HL-60 (cell line): ENCODE measurements at regions not wholly inside any gene's neighbourhood (a gene's known extent, or its start where the extent isn't known, plus 50 kb on each side); places are given as distances from the start of the nearest gene placed in this dataset.

Experiments
- DNase-seq, 2 experiments: peaks; one replicate each; pipeline ENCODE4 v3.0.0-alpha.2; 2010 to 2020; ENCODE audit warnings: low read depth in 1 of 2, low spot score in 1 of 2
- H3K27ac ChIP-seq: fragments of 250-450 bp; sonication (Bioruptor Pico); replicated peaks from 2 replicates; pipeline ENCODE4 v1.5.1; 2020; ENCODE audit warnings: mild to moderate bottlenecking, moderate library complexity
- H3K27me3 ChIP-seq: fragments of 250-450 bp; sonication (Bioruptor Pico); 2 replicates; pipeline ENCODE4 v1.5.1; 2021; ENCODE audit warnings: mild to moderate bottlenecking, moderate library complexity; ENCODE audit not compliant: insufficient read depth, poor library complexity, severe bottlenecking
- H3K4me3 ChIP-seq: replicated peaks from 2 replicates; pipeline ENCODE4 v1.5.1; 2011; ENCODE audit warnings: mild to moderate bottlenecking, control low read depth, low read length; ENCODE audit not compliant: insufficient read depth
- GABPA ChIP-seq: IDR thresholded peaks from 2 replicates; pipeline ENCODE4 v1.6.1; 2012; ENCODE audit warnings: low read depth
- POLR2AphosphoS5 ChIP-seq: IDR thresholded peaks from 2 replicates; pipeline ENCODE4 v1.6.1; 2012; ENCODE audit warnings: low read depth
- SPI1 ChIP-seq: IDR thresholded peaks from 2 replicates; pipeline ENCODE4 v1.6.1; 2012; ENCODE audit warnings: low read depth, mild to moderate bottlenecking, borderline replicate concordance
- TF ChIP-seq, protein P1 (sequence below): IDR thresholded peaks from 2 replicates; pipeline ENCODE4 v1.6.1; 2012; ENCODE audit warnings: low read depth; ENCODE audit not compliant: insufficient replicate concordance
- TF ChIP-seq, protein P2 (sequence below): IDR thresholded peaks from one replicate; pipeline ENCODE4 v1.5.1; 2011; ENCODE audit warnings: low read length, control low read depth, inconsistent platforms; ENCODE audit not compliant: insufficient read depth

DNA sequence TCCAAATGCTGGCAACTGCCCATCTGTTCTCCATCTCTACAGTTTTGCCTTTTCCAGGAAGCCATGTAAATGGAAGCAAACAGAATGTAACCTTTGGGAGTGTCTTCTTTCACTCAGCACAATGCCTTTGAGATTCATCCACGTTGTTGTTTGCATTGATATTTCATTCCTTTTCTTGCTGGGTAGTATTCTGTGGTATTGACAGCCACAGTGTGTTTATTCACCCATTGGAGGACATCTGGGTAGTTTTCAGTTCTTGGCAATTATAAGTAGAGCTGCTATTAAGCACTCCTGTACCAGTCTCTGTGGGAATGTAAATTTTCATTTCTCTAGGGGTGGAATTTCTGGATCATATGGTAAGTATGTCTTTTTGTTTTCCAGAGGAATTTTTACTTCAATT is 194.3 kb upstream of the RPS6KA3 start:
- DNase-seq = no peak
- TF ChIP-seq GABPA (no peak), POLR2AphosphoS5 (no peak), SPI1 (no peak)
- TF ChIP-seq, protein P1, sequence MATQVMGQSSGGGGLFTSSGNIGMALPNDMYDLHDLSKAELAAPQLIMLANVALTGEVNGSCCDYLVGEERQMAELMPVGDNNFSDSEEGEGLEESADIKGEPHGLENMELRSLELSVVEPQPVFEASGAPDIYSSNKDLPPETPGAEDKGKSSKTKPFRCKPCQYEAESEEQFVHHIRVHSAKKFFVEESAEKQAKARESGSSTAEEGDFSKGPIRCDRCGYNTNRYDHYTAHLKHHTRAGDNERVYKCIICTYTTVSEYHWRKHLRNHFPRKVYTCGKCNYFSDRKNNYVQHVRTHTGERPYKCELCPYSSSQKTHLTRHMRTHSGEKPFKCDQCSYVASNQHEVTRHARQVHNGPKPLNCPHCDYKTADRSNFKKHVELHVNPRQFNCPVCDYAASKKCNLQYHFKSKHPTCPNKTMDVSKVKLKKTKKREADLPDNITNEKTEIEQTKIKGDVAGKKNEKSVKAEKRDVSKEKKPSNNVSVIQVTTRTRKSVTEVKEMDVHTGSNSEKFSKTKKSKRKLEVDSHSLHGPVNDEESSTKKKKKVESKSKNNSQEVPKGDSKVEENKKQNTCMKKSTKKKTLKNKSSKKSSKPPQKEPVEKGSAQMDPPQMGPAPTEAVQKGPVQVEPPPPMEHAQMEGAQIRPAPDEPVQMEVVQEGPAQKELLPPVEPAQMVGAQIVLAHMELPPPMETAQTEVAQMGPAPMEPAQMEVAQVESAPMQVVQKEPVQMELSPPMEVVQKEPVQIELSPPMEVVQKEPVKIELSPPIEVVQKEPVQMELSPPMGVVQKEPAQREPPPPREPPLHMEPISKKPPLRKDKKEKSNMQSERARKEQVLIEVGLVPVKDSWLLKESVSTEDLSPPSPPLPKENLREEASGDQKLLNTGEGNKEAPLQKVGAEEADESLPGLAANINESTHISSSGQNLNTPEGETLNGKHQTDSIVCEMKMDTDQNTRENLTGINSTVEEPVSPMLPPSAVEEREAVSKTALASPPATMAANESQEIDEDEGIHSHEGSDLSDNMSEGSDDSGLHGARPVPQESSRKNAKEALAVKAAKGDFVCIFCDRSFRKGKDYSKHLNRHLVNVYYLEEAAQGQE = no peak
- TF ChIP-seq, protein P2, sequence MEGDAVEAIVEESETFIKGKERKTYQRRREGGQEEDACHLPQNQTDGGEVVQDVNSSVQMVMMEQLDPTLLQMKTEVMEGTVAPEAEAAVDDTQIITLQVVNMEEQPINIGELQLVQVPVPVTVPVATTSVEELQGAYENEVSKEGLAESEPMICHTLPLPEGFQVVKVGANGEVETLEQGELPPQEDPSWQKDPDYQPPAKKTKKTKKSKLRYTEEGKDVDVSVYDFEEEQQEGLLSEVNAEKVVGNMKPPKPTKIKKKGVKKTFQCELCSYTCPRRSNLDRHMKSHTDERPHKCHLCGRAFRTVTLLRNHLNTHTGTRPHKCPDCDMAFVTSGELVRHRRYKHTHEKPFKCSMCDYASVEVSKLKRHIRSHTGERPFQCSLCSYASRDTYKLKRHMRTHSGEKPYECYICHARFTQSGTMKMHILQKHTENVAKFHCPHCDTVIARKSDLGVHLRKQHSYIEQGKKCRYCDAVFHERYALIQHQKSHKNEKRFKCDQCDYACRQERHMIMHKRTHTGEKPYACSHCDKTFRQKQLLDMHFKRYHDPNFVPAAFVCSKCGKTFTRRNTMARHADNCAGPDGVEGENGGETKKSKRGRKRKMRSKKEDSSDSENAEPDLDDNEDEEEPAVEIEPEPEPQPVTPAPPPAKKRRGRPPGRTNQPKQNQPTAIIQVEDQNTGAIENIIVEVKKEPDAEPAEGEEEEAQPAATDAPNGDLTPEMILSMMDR = no peak
- no peaks in the 10 kb centered on the region for H3K27me3 ChIP-seq
- no peak overlapping the region for H3K4me3 ChIP-seq
- no peak overlapping the region for H3K27ac ChIP-seq

DNA sequence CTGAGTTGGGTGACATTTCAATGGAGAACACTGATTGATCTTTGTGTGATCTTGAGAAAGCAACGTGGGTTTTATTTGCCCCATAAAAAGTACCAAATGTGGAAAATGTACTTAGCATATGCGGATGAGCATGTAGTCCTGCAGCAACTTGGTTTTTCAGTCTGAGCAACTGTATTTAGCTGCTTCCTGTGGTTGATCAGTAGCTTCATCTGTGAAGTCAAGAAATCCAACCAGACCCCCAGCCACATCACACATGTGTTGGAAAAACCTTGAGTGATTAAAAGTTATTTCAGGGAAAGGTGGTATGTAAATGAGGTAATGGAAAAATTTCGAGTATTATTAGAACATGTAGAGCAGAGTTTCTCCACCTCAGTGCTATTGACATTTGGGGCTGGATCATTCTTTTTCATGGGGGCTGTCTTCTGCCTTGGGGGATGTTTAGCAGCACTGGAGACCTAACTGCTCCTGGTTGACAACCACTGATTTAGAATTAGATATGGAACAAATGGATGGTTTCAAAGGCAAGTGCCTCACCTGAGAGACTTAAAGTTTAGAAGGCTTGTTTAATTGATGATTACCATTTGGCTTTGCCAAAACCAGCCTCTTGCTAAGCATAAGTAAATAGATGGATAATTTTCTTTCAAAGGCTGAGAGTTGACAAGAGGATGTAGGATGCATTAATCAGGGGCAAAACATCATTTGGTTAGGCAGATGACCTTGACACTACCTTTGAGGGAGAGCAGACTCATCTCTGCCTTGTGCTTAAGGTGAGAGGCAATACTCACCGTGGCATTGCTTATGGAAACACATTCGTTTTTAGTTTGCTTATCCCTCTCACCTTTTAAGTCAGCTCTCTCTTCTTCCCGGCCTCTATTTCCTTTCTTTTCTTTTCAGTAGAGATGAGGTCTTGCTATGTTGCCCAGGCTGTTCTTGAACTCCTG is 193.0 kb upstream of the RPS6KA3 start:
- H3K27ac ChIP-seq = no peak overlapping the region
- TF ChIP-seq SPI1 = no peak
- TF ChIP-seq, protein P2 = no peak
- TF ChIP-seq, protein P1 = no peak
- TF ChIP-seq POLR2AphosphoS5 = no peak
- no peak for TF ChIP-seq GABPA
- H3K4me3 ChIP-seq = no peak overlapping the region
- no peak for DNase-seq
- no peaks in the 10 kb centered on the region for H3K27me3 ChIP-seq

DNA sequence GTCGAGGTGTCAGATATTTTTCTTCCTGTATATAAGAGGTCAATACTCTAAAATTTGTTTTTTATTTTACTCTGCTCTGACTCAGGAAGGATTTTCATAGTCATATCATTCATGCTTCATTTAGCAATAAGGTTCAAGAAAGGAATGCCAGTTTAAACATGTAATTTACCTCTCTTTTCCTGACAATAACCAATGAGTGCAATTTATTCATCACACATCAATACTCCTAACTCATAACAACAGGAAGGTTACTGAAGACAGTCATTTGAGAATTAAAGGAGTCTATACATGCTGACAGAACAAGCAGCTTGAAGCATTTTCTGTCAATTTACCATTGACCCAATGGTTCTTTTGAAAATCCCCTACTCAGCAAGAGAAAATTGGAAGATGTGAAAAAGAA is 190.3 kb upstream of the RPS6KA3 start:
- DNase-seq = no peak
- no peaks in the 10 kb centered on the region for H3K27me3 ChIP-seq
- H3K27ac ChIP-seq = no peak overlapping the region
- no peak overlapping the region for H3K4me3 ChIP-seq
- TF ChIP-seq GABPA = no peak
- TF ChIP-seq, protein P2 = no peak
- no peak for TF ChIP-seq POLR2AphosphoS5
- no peak for TF ChIP-seq SPI1
- TF ChIP-seq, protein P1 = no peak
